DOHH2 (cell line): ENCODE measurements at regions not wholly inside any gene's neighbourhood (a gene's known extent, or its start where the extent isn't known, plus 50 kb on each side); places are given as distances from the start of the nearest gene placed in this dataset.

Experiments used
- H3F3A ChIP-seq: fragments of 200-600 bp; sonication (generic), shearing (Covaris generic); 2 replicates; pipeline ENCODE4 v1.6.0; 2016; ENCODE audit warnings: antibody characterized with exemption, mild to moderate bottlenecking; ENCODE audit not compliant: control insufficient read depth, insufficient read depth
- H3K27ac ChIP-seq: fragments of 200-600 bp; sonication (generic); 2 replicates; pipeline ENCODE4 v1.5.1; 2014; ENCODE audit warnings: low read depth, mild to moderate bottlenecking, low read length, moderate library complexity
- H3K27me3 ChIP-seq: fragments of 200-600 bp; sonication (generic); 2 replicates; pipeline ENCODE4 v1.6.1; 2014; ENCODE audit warnings: mild to moderate bottlenecking, low read length, mixed read lengths; ENCODE audit not compliant: control insufficient read depth
- H3K36me3 ChIP-seq: fragments of 200-600 bp; sonication (generic); 2 replicates; pipeline ENCODE4 v1.6.1; 2014; ENCODE audit warnings: mild to moderate bottlenecking, low read length, moderate library complexity, mixed read lengths; ENCODE audit not compliant: control insufficient read depth
- H3K4me1 ChIP-seq: fragments of 200-600 bp; sonication (generic); 2 replicates; pipeline ENCODE4 v1.6.1; 2014; ENCODE audit warnings: mild to moderate bottlenecking, low read length, mixed read lengths; ENCODE audit not compliant: control insufficient read depth
- H3K4me2 ChIP-seq: fragments of 200-600 bp; sonication (generic); 2 replicates; pipeline ENCODE4 v1.6.0; 2014; ENCODE audit warnings: mild to moderate bottlenecking, low read length, moderate library complexity
- H3K4me3 ChIP-seq: fragments of 200-600 bp; sonication (generic); 2 replicates; pipeline ENCODE4 v1.5.1; 2014; ENCODE audit warnings: mild to moderate bottlenecking, low read length, mixed read lengths
- H3K79me2 ChIP-seq: fragments of 200-600 bp; sonication (generic); 2 replicates; pipeline ENCODE4 v1.6.1; 2014; ENCODE audit warnings: mild to moderate bottlenecking, low read length, mixed read lengths; ENCODE audit not compliant: control insufficient read depth
- H3K9me2 ChIP-seq: fragments of 200-600 bp; sonication (generic); replicated peaks from 2 replicates; pipeline ENCODE4 v1.6.1; 2014; ENCODE audit warnings: mild to moderate bottlenecking, low read length, mixed read lengths; ENCODE audit not compliant: control insufficient read depth
- H3K9me3 ChIP-seq: fragments of 200-600 bp; sonication (generic); 2 replicates; pipeline ENCODE4 v1.6.1; 2014; ENCODE audit warnings: antibody characterized with exemption, low read length, mixed read lengths; ENCODE audit not compliant: control insufficient read depth, insufficient read depth
- H4K20me1 ChIP-seq: fragments of 200-600 bp; sonication (generic); 2 replicates; pipeline ENCODE4 v1.6.0; 2014; ENCODE audit warnings: low read depth, mild to moderate bottlenecking, antibody characterized with exemption, low read length, moderate library complexity; ENCODE audit not compliant: control insufficient read depth, insufficient read depth
- CTCF ChIP-seq: fragments of 200-600 bp; sonication (generic); IDR thresholded peaks from one replicate; pipeline ENCODE4 v1.5.1; 2014; ENCODE audit warnings: antibody characterized with exemption, mild to moderate bottlenecking, low read depth, low read length; ENCODE audit not compliant: poor library complexity, severe bottlenecking
- EZH2phosphoT487 ChIP-seq: fragments of 200-600 bp; sonication (generic); IDR thresholded peaks from 2 replicates; pipeline ENCODE4 v1.6.1; 2017; ENCODE audit warnings: borderline replicate concordance, mild to moderate bottlenecking, antibody characterized with exemption, low read length, moderate library complexity, mixed read lengths

- no peaks in the 10 kb centered on the region for H3K9me2 ChIP-seq
- H4K20me1 ChIP-seq, result no peaks in the 10 kb centered on the region
- no peaks in the 10 kb centered on the region for H3K79me2 ChIP-seq
- no peaks in the 10 kb centered on the region for H3K27me3 ChIP-seq
- TF ChIP-seq EZH2phosphoT487 (no peak), CTCF (no peak)
- H3K4me2 ChIP-seq, result no peak overlapping the region
- H3F3A ChIP-seq, result no peaks in the 10 kb centered on the region
- no peak overlapping the region for H3K4me3 ChIP-seq
- H3K36me3 ChIP-seq, result no peaks in the 10 kb centered on the region
- H3K4me1 ChIP-seq, result no peaks in the 10 kb centered on the region
- no peaks in the 10 kb centered on the region for H3K9me3 ChIP-seq
- no peak overlapping the region for H3K27ac ChIP-seq
These were observed 594.9 kb upstream of the IGFBP3 start for GRCh38 chr7:46515844-46516590.

- Histone ChIP-seq H3K4me2 (no peak overlapping the region), H3K9me3 (no peaks in the 10 kb centered on the region), H3K4me1 (no peaks in the 10 kb centered on the region), H3F3A (no peaks in the 10 kb centered on the region), H3K27me3 (no peaks in the 10 kb centered on the region), H4K20me1 (no peaks in the 10 kb centered on the region), H3K27ac (no peak overlapping the region), H3K36me3 (no peaks in the 10 kb centered on the region), H3K79me2 (no peaks in the 10 kb centered on the region), H3K9me2 (no peaks in the 10 kb centered on the region), H3K4me3 (no peak overlapping the region)
- TF ChIP-seq CTCF (no peak), EZH2phosphoT487 (no peak)
These were observed 592.4 kb upstream of the IGFBP3 start for GRCh38 chr7:46513447-46513848.

GRCh38 chr7:46512891-46513413, 591.9 kb upstream of the IGFBP3 start:
- Histone ChIP-seq H3K4me2 (no peak overlapping the region), H3K9me3 (no peaks in the 10 kb centered on the region), H3K9me2 (no peaks in the 10 kb centered on the region), H3K79me2 (no peaks in the 10 kb centered on the region), H3F3A (no peaks in the 10 kb centered on the region), H3K4me1 (no peaks in the 10 kb centered on the region), H3K27me3 (no peaks in the 10 kb centered on the region), H4K20me1 (no peaks in the 10 kb centered on the region), H3K36me3 (no peaks in the 10 kb centered on the region), H3K27ac (no peak overlapping the region), H3K4me3 (no peak overlapping the region)
- no peak for TF ChIP-seq CTCF
- no peak for TF ChIP-seq EZH2phosphoT487
